NT2/D1 (cell line): ENCODE measurements at regions not wholly inside any gene's neighbourhood (a gene's known extent, or its start where the extent isn't known, plus 50 kb on each side); places are given as distances from the start of the nearest gene placed in this dataset.

ENCODE experiments used
- SUZ12 ChIP-seq: IDR thresholded peaks from 2 replicates; pipeline ENCODE4 v1.6.1; 2011; ENCODE audit not compliant: insufficient read length, insufficient read depth; ENCODE audit errors: extremely low read depth
- YY1 ChIP-seq: IDR thresholded peaks from 2 replicates; pipeline ENCODE4 v1.6.1; 2011; ENCODE audit not compliant: insufficient read length, insufficient read depth
- ZNF274 ChIP-seq: IDR thresholded peaks from 2 replicates; pipeline ENCODE4 v1.6.1; 2011; ENCODE audit warnings: mild to moderate bottlenecking, low read depth, low read length

GRCh38 chr17:27379888-27380533 is 76.2 kb upstream of the KSR1 start:
- TF ChIP-seq YY1: no peak
- TF ChIP-seq ZNF274: no peak
- TF ChIP-seq SUZ12: no peak
